ENCODE measurements at regions not wholly inside any gene's neighbourhood (a gene's known extent, or its start where the extent isn't known, plus 50 kb on each side); places are given as distances from the start of the nearest gene placed in this dataset.

DNA sequence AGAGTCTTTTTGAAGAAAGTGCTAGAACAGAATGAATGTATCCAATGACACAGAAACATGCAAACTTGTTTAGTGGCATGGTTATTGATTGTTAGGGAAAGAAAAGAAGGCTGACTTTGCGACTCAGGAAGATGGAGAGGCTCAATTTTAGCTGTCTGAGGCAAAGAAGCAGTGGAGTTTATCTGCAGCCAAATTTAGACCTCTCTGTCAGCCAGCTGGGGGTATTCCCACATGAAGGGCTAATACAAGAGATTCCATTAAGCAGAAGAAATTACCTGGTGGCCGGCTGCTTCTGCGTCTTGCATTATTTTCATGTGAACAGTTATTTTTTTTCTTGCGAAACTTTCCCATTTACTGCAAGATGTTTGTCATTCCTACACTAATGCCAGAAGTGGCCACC lies 240.2 kb upstream of the NBEA start:
- H3K4me2 ChIP-seq (ENCODE audit: low read length): no peak overlapping the region
- no TSS peak for BruUV-seq (replicated peaks)
- H3K27ac ChIP-seq (ENCODE audit: low read depth, low read length): no peak overlapping the region
- intact Hi-C loops (cut with micrococcal nuclease): no loop called here
- no peaks in the 10 kb centered on the region for H3K27me3 ChIP-seq (ENCODE audit: insufficient read depth, low read length)
- no peaks in the 10 kb centered on the region for H4K20me1 ChIP-seq (ENCODE audit: insufficient read depth)
- ChIA-PET POLR2A (no interaction called here), CTCF (no interaction called here), RAD21 (ENCODE audit: low non-redundant PET in 1 of 2, low total read pairs in 2 of 2, uncharacterized antibody in 2 of 2, unreplicated experiment in 2 of 2) (no interaction called here)
- DNase-seq (ENCODE audit: low read depth, low spot score) (no peak), ATAC-seq (no peak)
- H3K36me3 ChIP-seq (ENCODE audit: control insufficient read depth in 1 of 2, insufficient read depth in 2 of 2, low read length in 2 of 2): no peaks in the 10 kb centered on the region
- no peaks in the 10 kb centered on the region for H3K9me2 ChIP-seq (ENCODE audit: insufficient read depth)
- H3K79me2 ChIP-seq (ENCODE audit: insufficient read depth, low read length): no peaks in the 10 kb centered on the region
- H3K4me1 ChIP-seq (ENCODE audit: control insufficient read depth in 1 of 2, insufficient read depth in 2 of 2, low read length in 2 of 2): no peaks in the 10 kb centered on the region
- H2AFZ ChIP-seq (ENCODE audit: low read depth, low read length, poor library complexity, severe bottlenecking): no peak overlapping the region
- no peak for TF ChIP-seq ZFX (IDR thresholded peaks at IDR 0.05)
- TF ChIP-seq, protein P1, sequence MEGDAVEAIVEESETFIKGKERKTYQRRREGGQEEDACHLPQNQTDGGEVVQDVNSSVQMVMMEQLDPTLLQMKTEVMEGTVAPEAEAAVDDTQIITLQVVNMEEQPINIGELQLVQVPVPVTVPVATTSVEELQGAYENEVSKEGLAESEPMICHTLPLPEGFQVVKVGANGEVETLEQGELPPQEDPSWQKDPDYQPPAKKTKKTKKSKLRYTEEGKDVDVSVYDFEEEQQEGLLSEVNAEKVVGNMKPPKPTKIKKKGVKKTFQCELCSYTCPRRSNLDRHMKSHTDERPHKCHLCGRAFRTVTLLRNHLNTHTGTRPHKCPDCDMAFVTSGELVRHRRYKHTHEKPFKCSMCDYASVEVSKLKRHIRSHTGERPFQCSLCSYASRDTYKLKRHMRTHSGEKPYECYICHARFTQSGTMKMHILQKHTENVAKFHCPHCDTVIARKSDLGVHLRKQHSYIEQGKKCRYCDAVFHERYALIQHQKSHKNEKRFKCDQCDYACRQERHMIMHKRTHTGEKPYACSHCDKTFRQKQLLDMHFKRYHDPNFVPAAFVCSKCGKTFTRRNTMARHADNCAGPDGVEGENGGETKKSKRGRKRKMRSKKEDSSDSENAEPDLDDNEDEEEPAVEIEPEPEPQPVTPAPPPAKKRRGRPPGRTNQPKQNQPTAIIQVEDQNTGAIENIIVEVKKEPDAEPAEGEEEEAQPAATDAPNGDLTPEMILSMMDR (IDR thresholded peaks at IDR 0.05 in 2 of 3, conservative IDR thresholded peaks at IDR 0.05 in 1 of 3; ENCODE audit: borderline replicate concordance in 1 of 3, insufficient read depth in 1 of 3, low read depth in 2 of 3, low read length in 2 of 3): no peak
- no peak for TF ChIP-seq YY1 (IDR thresholded peaks at IDR 0.05; ENCODE audit: extremely low read depth, insufficient replicate concordance, low read depth, low read length)
- TF ChIP-seq, protein P2, sequence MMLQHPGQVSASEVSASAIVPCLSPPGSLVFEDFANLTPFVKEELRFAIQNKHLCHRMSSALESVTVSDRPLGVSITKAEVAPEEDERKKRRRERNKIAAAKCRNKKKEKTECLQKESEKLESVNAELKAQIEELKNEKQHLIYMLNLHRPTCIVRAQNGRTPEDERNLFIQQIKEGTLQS (IDR thresholded peaks at IDR 0.05): no peak
- no peak for TF ChIP-seq RAD21 (IDR thresholded peaks at IDR 0.05; ENCODE audit: low read depth)
- no peak for TF ChIP-seq CEBPB (IDR thresholded peaks at IDR 0.05; ENCODE audit: low read depth)
- TF ChIP-seq EZH2 (IDR thresholded peaks at IDR 0.05): no peak
- TF ChIP-seq POLR2AphosphoS5 (IDR thresholded peaks at IDR 0.05; ENCODE audit: low read depth, low read length): no peak
- TF ChIP-seq CBX3 (IDR thresholded peaks at IDR 0.05; ENCODE audit: low read depth): no peak
- no peak for TF ChIP-seq POLR2A (IDR thresholded peaks at IDR 0.05; ENCODE audit: borderline replicate concordance, extremely low read depth, insufficient read depth, insufficient read length)
- no peak for TF ChIP-seq REST (IDR thresholded peaks at IDR 0.05; ENCODE audit: low read depth)
- no peak for TF ChIP-seq JUND (IDR thresholded peaks at IDR 0.05)
- TF ChIP-seq SRF (IDR thresholded peaks at IDR 0.05; ENCODE audit: low read depth): no peak
- TF ChIP-seq EGR1 (IDR thresholded peaks at IDR 0.05; ENCODE audit: low read depth): no peak
- H3K4me3 ChIP-seq (replicated peaks in 1 of 2; ENCODE audit: low read depth in 1 of 2, low read length in 2 of 2): no peak overlapping the region
- H3K9me3 ChIP-seq (ENCODE audit: control insufficient read depth in 1 of 2, insufficient read depth in 1 of 2, low read depth in 1 of 2, low read length in 2 of 2): no peaks in the 10 kb centered on the region
- no peak overlapping the region for H3K9ac ChIP-seq (ENCODE audit: low read length)
